ENCODE measurements at regions not wholly inside any gene's neighbourhood (a gene's known extent, or its start where the extent isn't known, plus 50 kb on each side); places are given as distances from the start of the nearest gene placed in this dataset.

DNA sequence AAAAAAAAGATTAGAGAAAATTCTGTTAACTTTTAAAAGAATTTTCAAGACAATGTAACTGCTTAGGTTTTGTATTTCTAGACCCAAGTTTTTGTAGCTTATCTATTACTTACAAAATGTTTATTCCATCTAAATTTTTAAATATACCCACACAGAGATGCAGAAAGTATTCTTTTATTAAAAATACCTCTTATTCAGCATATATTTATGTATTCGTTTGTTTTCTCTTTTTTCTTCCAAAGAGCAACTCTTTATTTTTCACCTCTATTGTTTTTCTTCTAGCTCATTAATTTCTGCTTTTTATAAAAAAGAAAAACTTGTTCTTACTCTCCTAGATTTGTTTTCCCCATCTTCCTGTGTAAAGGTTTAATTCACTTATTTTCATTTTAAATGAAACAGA, 180.3 kb downstream of the ZDHHC21 start:
- Mint-ChIP-seq H3K4me3 (ENCODE audit: unreplicated experiment) (no peak overlapping the region), H3K9me3 (ENCODE audit: unreplicated experiment) (no peaks in the 10 kb centered on the region), H3K27ac (ENCODE audit: unreplicated experiment) (no peak overlapping the region), H3K27me3 (ENCODE audit: unreplicated experiment) (peaks cover 4% of the 10 kb centered on the region), H3K4me1 (ENCODE audit: unreplicated experiment) (no peaks in the 10 kb centered on the region), H3K36me3 (ENCODE audit: unreplicated experiment) (no peaks in the 10 kb centered on the region)
- no peak for DNase-seq (ENCODE audit: extremely low spot score, unreplicated experiment)
- TF ChIP-seq, protein P1, sequence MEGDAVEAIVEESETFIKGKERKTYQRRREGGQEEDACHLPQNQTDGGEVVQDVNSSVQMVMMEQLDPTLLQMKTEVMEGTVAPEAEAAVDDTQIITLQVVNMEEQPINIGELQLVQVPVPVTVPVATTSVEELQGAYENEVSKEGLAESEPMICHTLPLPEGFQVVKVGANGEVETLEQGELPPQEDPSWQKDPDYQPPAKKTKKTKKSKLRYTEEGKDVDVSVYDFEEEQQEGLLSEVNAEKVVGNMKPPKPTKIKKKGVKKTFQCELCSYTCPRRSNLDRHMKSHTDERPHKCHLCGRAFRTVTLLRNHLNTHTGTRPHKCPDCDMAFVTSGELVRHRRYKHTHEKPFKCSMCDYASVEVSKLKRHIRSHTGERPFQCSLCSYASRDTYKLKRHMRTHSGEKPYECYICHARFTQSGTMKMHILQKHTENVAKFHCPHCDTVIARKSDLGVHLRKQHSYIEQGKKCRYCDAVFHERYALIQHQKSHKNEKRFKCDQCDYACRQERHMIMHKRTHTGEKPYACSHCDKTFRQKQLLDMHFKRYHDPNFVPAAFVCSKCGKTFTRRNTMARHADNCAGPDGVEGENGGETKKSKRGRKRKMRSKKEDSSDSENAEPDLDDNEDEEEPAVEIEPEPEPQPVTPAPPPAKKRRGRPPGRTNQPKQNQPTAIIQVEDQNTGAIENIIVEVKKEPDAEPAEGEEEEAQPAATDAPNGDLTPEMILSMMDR (IDR thresholded peaks at IDR 0.05), result no peak

DNA sequence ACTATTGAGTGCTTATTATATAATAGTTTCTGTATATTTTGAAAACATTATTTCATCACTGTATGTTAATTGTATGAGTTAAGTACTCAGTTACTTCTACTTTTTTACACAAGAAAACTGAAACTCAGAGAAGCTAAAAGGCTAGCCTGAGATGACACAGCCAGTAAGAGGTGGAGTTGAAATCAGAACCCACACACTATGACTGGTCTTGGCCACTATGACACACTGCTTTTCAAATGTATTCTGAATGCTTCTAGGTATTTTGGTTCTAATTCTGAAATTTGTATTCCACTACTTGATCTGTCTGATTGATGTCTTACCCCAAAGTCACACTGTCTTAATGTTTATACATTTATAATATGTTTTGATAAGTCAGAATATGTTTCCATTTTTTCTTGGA, 181.8 kb downstream of the ZDHHC21 start:
- Mint-ChIP-seq H3K27ac (ENCODE audit: unreplicated experiment) (no peak overlapping the region), H3K4me1 (ENCODE audit: unreplicated experiment) (no peaks in the 10 kb centered on the region), H3K4me3 (ENCODE audit: unreplicated experiment) (no peak overlapping the region), H3K9me3 (ENCODE audit: unreplicated experiment) (no peaks in the 10 kb centered on the region), H3K27me3 (ENCODE audit: unreplicated experiment) (peaks cover 6% of the 10 kb centered on the region), H3K36me3 (ENCODE audit: unreplicated experiment) (no peaks in the 10 kb centered on the region)
- TF ChIP-seq, protein P1 (IDR thresholded peaks at IDR 0.05), result no peak
- no peak for DNase-seq (ENCODE audit: extremely low spot score, unreplicated experiment)

DNA sequence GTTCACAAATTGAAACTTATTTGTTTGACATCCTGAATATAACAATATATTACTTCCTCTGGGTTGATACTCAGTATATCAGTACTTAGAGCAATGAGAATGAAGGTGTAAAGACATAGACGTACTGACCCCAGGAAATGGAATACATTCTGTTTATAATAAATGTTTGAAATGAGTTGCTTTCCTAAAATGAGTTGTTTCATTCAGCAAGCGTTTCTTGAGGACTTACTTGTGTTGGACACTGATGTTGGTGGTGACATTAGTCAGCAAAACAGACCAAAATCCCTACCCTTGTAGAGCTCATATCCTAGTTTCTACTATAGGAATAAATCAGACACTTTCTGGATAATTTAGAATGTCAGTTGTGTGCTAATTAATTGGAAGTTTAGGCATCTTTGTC, 184.3 kb downstream of the ZDHHC21 start:
- DNase-seq (ENCODE audit: extremely low spot score, unreplicated experiment), result no peak
- H3K9me3 Mint-ChIP-seq (ENCODE audit: unreplicated experiment), result peaks cover 3% of the 10 kb centered on the region
- no peak overlapping the region for H3K27ac Mint-ChIP-seq (ENCODE audit: unreplicated experiment)
- no peaks in the 10 kb centered on the region for H3K36me3 Mint-ChIP-seq (ENCODE audit: unreplicated experiment)
- peaks cover 20% of the 10 kb centered on the region for H3K27me3 Mint-ChIP-seq (ENCODE audit: unreplicated experiment)
- H3K4me1 Mint-ChIP-seq (ENCODE audit: unreplicated experiment), result no peaks in the 10 kb centered on the region
- no peak overlapping the region for H3K4me3 Mint-ChIP-seq (ENCODE audit: unreplicated experiment)
- TF ChIP-seq, protein P1 (IDR thresholded peaks at IDR 0.05), result no peak

DNA sequence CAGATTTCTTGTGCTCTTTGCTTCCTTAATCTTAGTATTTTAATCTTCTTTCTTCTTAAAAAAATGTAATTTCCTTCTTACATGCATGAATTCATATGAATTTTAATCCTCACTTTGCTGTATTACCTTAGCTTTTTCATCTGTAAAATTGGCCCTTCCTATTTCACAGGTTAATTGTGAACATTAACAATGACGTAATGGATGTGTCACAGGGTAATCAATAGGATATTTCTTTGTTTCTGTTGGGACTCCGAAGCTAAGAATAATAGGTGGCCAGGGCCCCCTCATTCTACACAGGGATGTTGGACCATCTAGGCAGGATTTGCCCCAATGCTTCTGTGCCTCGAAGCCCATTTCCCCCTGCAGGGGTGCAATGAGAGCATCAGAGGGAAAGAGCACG, 187.4 kb upstream of the NFIB start:
- Mint-ChIP-seq H3K27me3 (ENCODE audit: unreplicated experiment) (peaks cover 45% of the 10 kb centered on the region), H3K4me1 (ENCODE audit: unreplicated experiment) (no peaks in the 10 kb centered on the region), H3K4me3 (ENCODE audit: unreplicated experiment) (no peak overlapping the region), H3K9me3 (ENCODE audit: unreplicated experiment) (peaks cover 3% of the 10 kb centered on the region), H3K36me3 (ENCODE audit: unreplicated experiment) (no peaks in the 10 kb centered on the region), H3K27ac (ENCODE audit: unreplicated experiment) (no peak overlapping the region)
- DNase-seq (ENCODE audit: extremely low spot score, unreplicated experiment), result no peak
- TF ChIP-seq, protein P1 (IDR thresholded peaks at IDR 0.05), result no peak

DNA sequence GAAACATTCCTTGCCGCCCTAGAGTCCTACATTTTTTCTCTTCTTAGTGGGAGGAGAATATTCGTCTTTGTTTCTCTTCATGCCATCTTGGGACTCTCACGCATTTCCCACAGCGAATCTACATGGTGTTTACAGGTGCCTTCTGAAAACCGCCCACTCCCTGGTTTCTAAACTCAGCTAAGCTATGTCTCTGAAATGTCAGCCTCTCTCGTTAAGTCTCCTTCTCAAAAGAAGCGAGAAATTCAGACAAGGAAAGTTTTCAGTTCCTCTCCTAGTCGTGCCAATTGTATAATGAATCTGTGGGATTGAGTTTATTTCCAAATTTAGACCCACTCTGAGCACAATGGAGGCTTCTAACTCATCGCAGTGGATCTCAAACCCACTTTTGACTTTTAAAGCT, 186.8 kb upstream of the NFIB start:
- TF ChIP-seq, protein P1 (IDR thresholded peaks at IDR 0.05), result no peak
- no peak overlapping the region for H3K27ac Mint-ChIP-seq (ENCODE audit: unreplicated experiment)
- no peak for DNase-seq (ENCODE audit: extremely low spot score, unreplicated experiment)
- H3K27me3 Mint-ChIP-seq (ENCODE audit: unreplicated experiment), result peaks cover 41% of the 10 kb centered on the region
- no peak overlapping the region for H3K4me3 Mint-ChIP-seq (ENCODE audit: unreplicated experiment)
- no peaks in the 10 kb centered on the region for H3K4me1 Mint-ChIP-seq (ENCODE audit: unreplicated experiment)
- H3K36me3 Mint-ChIP-seq (ENCODE audit: unreplicated experiment), result no peaks in the 10 kb centered on the region
- peaks cover 3% of the 10 kb centered on the region for H3K9me3 Mint-ChIP-seq (ENCODE audit: unreplicated experiment)
